AG04450 (cell line): ENCODE measurements at regions not wholly inside any gene's neighbourhood (a gene's known extent, or its start where the extent isn't known, plus 50 kb on each side); places are given as distances from the start of the nearest gene placed in this dataset.
A peak's percentile ranks its signal among the peaks of the same experiment; 100 is the strongest.

Experiments used
- CTCF ChIA-PET: fragments of 300-600, 350-600 bp; formaldehyde crosslinking; extraction: SDS; loops from one replicate; lab custom pipeline; 2022; ENCODE audit warnings: antibody characterized with exemption, inconsistent platforms; lab: Charles Lee
- POLR2A ChIA-PET: fragments of 350-600 bp; formaldehyde crosslinking; extraction: SDS; loops from one replicate; lab custom pipeline; 2021; ENCODE audit warnings: antibody characterized with exemption, inconsistent platforms; lab: Yijun Ruan, JAX
- DNase-seq: peaks from one replicate; pipeline ENCODE4 v3.0.0-alpha.2; 2011; ENCODE audit warnings: low read depth, low spot score
- H3K27ac ChIP-seq: one replicate; pipeline ENCODE4 v1.5.1; 2012; ENCODE audit warnings: low read depth, low read length, control low read depth
- H3K27me3 ChIP-seq: one replicate; pipeline ENCODE4 v1.6.0; 2012; ENCODE audit warnings: low read length; ENCODE audit not compliant: control insufficient read depth, insufficient read depth
- H3K4me3 ChIP-seq: 2 replicates; pipeline ENCODE4 v1.5.1; 2011; ENCODE audit warnings: mild to moderate bottlenecking, low read depth, low read length, control low read depth
- H3K9me3 ChIP-seq: 2 replicates; pipeline ENCODE4 v1.5.1; 2012; ENCODE audit warnings: low read length; ENCODE audit not compliant: control insufficient read depth, insufficient read depth
- TF ChIP-seq, protein P1 (sequence below): IDR thresholded peaks from 2 replicates; pipeline ENCODE4 v1.5.1; 2011; ENCODE audit warnings: low read depth, low read length, control low read depth, inconsistent platforms

DNA sequence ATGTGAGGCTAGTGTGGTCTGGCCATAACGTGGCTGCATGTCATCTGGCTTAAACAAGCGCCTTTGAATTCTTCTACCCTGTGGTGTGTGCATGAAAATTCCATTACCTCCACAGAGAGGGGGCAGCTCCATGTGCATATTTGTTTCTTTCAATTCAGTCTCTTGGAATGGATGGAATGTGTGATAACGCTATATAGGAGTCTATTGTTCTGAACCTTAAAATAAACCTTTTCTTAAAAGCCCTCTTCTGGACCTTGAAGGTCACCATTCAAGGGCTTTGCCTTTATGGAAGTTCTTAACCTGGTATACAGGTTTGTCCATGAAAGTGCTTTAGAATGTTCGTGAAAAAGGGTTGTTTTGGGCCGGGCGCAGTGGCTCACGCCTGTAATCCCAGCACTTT is 118.2 kb upstream of the ADGRL2 start:
- Histone ChIP-seq H3K27ac (no peak overlapping the region), H3K4me3 (no peak overlapping the region), H3K27me3 (no peaks in the 10 kb centered on the region), H3K9me3 (no peaks in the 10 kb centered on the region)
- TF ChIP-seq, protein P1, sequence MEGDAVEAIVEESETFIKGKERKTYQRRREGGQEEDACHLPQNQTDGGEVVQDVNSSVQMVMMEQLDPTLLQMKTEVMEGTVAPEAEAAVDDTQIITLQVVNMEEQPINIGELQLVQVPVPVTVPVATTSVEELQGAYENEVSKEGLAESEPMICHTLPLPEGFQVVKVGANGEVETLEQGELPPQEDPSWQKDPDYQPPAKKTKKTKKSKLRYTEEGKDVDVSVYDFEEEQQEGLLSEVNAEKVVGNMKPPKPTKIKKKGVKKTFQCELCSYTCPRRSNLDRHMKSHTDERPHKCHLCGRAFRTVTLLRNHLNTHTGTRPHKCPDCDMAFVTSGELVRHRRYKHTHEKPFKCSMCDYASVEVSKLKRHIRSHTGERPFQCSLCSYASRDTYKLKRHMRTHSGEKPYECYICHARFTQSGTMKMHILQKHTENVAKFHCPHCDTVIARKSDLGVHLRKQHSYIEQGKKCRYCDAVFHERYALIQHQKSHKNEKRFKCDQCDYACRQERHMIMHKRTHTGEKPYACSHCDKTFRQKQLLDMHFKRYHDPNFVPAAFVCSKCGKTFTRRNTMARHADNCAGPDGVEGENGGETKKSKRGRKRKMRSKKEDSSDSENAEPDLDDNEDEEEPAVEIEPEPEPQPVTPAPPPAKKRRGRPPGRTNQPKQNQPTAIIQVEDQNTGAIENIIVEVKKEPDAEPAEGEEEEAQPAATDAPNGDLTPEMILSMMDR, result no peak
- CTCF ChIA-PET, result no interaction called here
- POLR2A ChIA-PET, result interaction anchor here (0.6 kb wide), 1 partner anchor 24 kb away, joined by 3 read pairs; no protein-coding TSS in a partner anchor
- DNase-seq, result no peak

DNA sequence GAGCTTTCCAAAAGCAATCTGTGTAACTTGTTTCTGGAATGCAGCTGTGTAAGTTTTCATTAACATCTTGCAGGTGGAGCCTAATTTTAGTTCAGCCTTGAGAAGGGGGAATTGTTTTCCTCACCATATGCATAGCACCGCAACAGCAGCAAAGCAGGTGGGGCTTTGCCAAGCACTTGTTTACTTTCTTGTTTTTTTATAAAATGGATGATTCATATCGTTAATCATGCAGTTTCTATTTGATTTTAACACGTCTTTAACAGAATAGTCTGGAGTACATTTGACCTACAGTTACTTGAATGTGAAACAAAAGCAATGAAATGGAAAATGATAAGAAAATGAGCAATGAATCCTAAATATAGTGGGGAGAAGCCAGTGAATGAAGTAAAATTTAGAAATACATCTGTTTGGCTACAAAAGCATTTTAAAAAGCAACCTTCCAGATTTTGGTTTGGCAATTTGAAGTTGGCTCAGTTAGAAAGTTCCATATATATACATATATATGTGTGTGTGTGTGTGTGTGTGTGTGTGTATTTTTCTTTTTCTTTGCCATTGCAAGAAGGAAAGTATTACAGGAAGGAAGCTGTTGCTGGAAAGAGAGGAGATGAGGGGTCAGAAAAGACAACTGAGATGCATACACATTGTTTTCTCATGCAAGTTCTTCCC is 119.0 kb upstream of the ADGRL2 start:
- POLR2A ChIA-PET, result interaction anchor here (0.6 kb wide), 1 partner anchor 25 kb away, joined by 3 read pairs; no protein-coding TSS in a partner anchor
- CTCF ChIA-PET, result interaction anchor here (1.3 kb wide), 1 partner anchor 14 kb away, joined by 3 read pairs; no protein-coding TSS in a partner anchor

DNA sequence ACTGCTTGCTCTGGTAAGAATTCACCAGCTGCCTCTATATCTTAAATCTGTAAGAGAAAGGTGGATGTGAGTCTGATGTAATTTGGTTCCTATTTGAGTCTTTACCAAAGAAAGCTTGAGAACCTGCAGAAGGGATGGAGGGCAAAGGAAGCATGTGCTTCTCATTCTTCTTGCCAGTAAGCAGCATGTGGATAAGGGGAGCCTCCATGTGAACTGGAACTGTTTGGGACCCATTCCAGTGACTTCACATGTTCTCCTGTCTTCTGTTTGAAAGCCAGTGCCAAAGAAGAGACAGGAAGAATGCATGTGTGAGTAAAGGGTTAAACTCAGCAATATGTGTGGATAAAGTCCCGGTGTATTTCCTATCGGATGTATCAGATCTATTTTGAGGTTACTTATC is 119.6 kb upstream of the ADGRL2 start:
- POLR2A ChIA-PET, result no interaction called here
- TF ChIP-seq, protein P1, result no peak
- H3K27me3 ChIP-seq, result no peaks in the 10 kb centered on the region
- no peak overlapping the region for H3K4me3 ChIP-seq
- H3K9me3 ChIP-seq, result no peaks in the 10 kb centered on the region
- no peak for DNase-seq
- peak overlapping the region; percentile 31 for H3K27ac ChIP-seq
- CTCF ChIA-PET, result interaction anchor here (1.3 kb wide), 1 partner anchor 15 kb away, joined by 3 read pairs; no protein-coding TSS in a partner anchor

More for the DNA sequence above, 119.0 kb upstream of the ADGRL2 start:
- Histone ChIP-seq H3K4me3 (no peak overlapping the region), H3K9me3 (no peaks in the 10 kb centered on the region), H3K27ac (no peak overlapping the region), H3K27me3 (no peaks in the 10 kb centered on the region)
- no peak for DNase-seq
- TF ChIP-seq, protein P1, result no peak

DNA sequence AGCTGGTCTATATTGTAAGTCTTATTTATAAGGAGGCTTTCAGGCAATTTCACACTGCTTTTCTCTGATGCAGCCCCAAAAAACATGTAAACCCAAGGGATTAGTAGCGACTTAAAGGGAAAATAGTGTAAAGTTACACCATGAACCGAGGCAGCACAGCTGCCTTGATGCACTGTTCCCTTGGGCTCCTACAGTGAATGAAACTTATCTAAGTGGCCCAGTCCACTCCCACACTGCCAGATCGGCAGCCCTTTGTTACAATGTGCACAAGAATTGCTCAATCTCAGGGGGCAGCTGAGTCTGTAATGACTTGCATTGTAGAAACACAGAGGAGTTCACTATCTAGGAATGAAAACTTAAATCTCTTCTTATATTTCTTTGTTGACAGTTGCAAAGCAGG is 120.8 kb upstream of the ADGRL2 start:
- no peaks in the 10 kb centered on the region for H3K27me3 ChIP-seq
- DNase-seq, result no peak
- H3K4me3 ChIP-seq, result no peak overlapping the region
- CTCF ChIA-PET, result no interaction called here
- POLR2A ChIA-PET, result no interaction called here
- no peak overlapping the region for H3K27ac ChIP-seq
- TF ChIP-seq, protein P1, result no peak
- H3K9me3 ChIP-seq, result no peaks in the 10 kb centered on the region

DNA sequence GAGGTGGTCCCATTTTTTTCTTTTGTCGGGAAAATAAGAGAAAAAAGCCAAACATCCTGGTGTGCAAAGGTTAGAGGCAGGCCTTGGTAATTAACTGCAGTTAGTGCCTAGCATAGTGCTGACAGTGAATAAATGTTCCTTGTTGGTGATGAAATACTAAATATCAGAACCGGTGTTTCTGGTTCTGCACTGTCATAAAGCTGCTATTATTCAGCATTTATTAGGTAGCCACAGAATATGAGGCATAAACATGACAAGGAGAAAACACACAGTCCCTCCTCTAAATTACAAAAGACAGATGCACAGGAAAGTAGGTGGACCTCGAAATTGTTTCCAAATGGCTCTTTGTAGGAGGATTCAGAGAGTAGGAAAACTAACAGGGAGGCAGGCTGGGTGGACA is 122.0 kb upstream of the ADGRL2 start:
- no peak overlapping the region for H3K27ac ChIP-seq
- ChIA-PET POLR2A (no interaction called here), CTCF (no interaction called here)
- no peak overlapping the region for H3K4me3 ChIP-seq
- DNase-seq, result no peak
- H3K9me3 ChIP-seq, result no peaks in the 10 kb centered on the region
- H3K27me3 ChIP-seq, result no peaks in the 10 kb centered on the region
- TF ChIP-seq, protein P1, result no peak
